GM12878 (cell line): ENCODE measurements at regions not wholly inside any gene's neighbourhood (a gene's known extent, or its start where the extent isn't known, plus 50 kb on each side); places are given as distances from the start of the nearest gene placed in this dataset.

Experiments
- ATAC-seq: fragments of 200-7000 bp; cut with Tn5 transposase; 3 replicates; pipeline ENCODE4 v1.9.1; 2020; ENCODE audit warnings: mild to moderate bottlenecking, moderate library complexity
- BruUV-seq: library from RNA; stranded (reverse); fragments of 400-500 nt; replicated peaks from 2 replicates; lab custom pipeline; 2021; lab: Mats Ljungman, UMichigan
- CTCF ChIA-PET: fragments of 300-600 bp; sonication (Branson Sonifier 250); formaldehyde crosslinking; extraction: SDS; loops from one replicate; lab custom pipeline; 2021; ENCODE audit warnings: inconsistent platforms; lab: Yijun Ruan, JAX
- POLR2A ChIA-PET: fragments of 350-600 bp; formaldehyde crosslinking; extraction: SDS; loops from one replicate; lab custom pipeline; 2021; ENCODE audit warnings: inconsistent platforms; lab: Charles Lee
- RAD21 ChIA-PET: fragments of 300-600 bp; sonication (Branson Sonifier 250); formaldehyde crosslinking; loops from one replicate; lab custom pipeline; 2023; ENCODE audit warnings: antibody characterized with exemption; ENCODE audit not compliant: unreplicated experiment; lab: Charles Lee
- SMC1A ChIA-PET: fragments of 300-600 bp; sonication (Branson Sonifier 250); formaldehyde crosslinking; loops from one replicate; lab custom pipeline; 2023; ENCODE audit not compliant: unreplicated experiment, uncharacterized antibody; lab: Charles Lee
- DNase-seq: peaks from one replicate; pipeline ENCODE4 v3.0.0-alpha.2; 2011; ENCODE audit warnings: low read depth, low spot score
- FAIRE-seq: peaks from 3 replicates; lab custom pipeline; 2011; peaks lifted over from hg19 to GRCh38; lab: Jason Lieb, UNC
- H2AFZ ChIP-seq: 2 replicates; pipeline ENCODE4 v1.6.0; 2011; ENCODE audit warnings: low read depth, low read length, control low read depth; ENCODE audit not compliant: control insufficient read depth
- H3K27ac ChIP-seq: 2 replicates; pipeline ENCODE4 v1.5.1; 2011; ENCODE audit warnings: control low read depth; ENCODE audit not compliant: control insufficient read depth, insufficient read depth
- H3K27me3 ChIP-seq, 2 experiments: replicated peaks in 1 of 2; 2 replicates each; pipeline versions ENCODE4 v1.6.0 to v1.6.1; 2011; ENCODE audit warnings: low read length in 1 of 2; ENCODE audit not compliant: control insufficient read depth in 2 of 2, insufficient read depth in 2 of 2
- H3K36me3 ChIP-seq, 2 experiments: 2 replicates each; pipeline ENCODE4 v1.5.1; 2011; ENCODE audit warnings: low read length in 1 of 2; ENCODE audit not compliant: control insufficient read depth in 2 of 2, insufficient read depth in 2 of 2
- H3K4me1 ChIP-seq: 2 replicates; pipeline ENCODE4 v1.6.1; 2011; ENCODE audit warnings: mild to moderate bottlenecking, low read length, moderate library complexity, mixed read lengths; ENCODE audit not compliant: control insufficient read depth, insufficient read depth
- H3K4me2 ChIP-seq: 2 replicates; pipeline ENCODE4 v1.6.0; 2011; ENCODE audit warnings: control low read depth; ENCODE audit not compliant: control insufficient read depth, insufficient read depth
- H3K4me3 ChIP-seq: fragments of 200-600 bp; sonication (generic); 2 replicates; pipeline ENCODE4 v1.5.1; 2016
- H3K79me2 ChIP-seq: 2 replicates; pipeline ENCODE4 v1.6.0; 2011; ENCODE audit warnings: low read length; ENCODE audit not compliant: control insufficient read depth, insufficient read depth
- H3K9ac ChIP-seq: 2 replicates; pipeline ENCODE4 v1.8.0; 2011; ENCODE audit warnings: low read length, control low read depth, mixed read lengths; ENCODE audit not compliant: control insufficient read depth, insufficient read depth
- H3K9me3 ChIP-seq: replicated peaks from 3 replicates; pipeline ENCODE4 v1.5.1; 2011; ENCODE audit warnings: mild to moderate bottlenecking, low read length; ENCODE audit not compliant: control insufficient read depth, insufficient read depth
- H4K20me1 ChIP-seq: 2 replicates; pipeline ENCODE4 v1.6.0; 2011; ENCODE audit not compliant: control insufficient read depth, insufficient read depth
- BCL11A ChIP-seq: IDR thresholded peaks from 2 replicates; pipeline ENCODE4 v1.6.1; 2011; ENCODE audit warnings: low read depth, low read length
- BCLAF1 ChIP-seq: fragments of 450-650 bp; IDR thresholded peaks from 2 replicates; pipeline ENCODE4 v1.6.1; 2017; ENCODE audit warnings: antibody characterized with exemption, mild to moderate bottlenecking, moderate library complexity
- BHLHE40 ChIP-seq, 2 experiments: fragments of 450-650 bp in 1 of 2; IDR thresholded peaks; 2 replicates each; pipeline ENCODE4 v1.6.1; 2011 to 2017; ENCODE audit warnings: low read depth in 2 of 2, borderline replicate concordance in 1 of 2, improper control_type of control experiment in 1 of 2, low read length in 1 of 2, mild to moderate bottlenecking in 1 of 2
- CBFB ChIP-seq: IDR thresholded peaks from 2 replicates; pipeline ENCODE4 v1.6.1; 2016; ENCODE audit warnings: antibody characterized with exemption, low read depth
- HSF1 ChIP-seq: fragments of 150-350 bp; IDR thresholded peaks from 2 replicates; pipeline ENCODE4 v1.6.1; 2014; ENCODE audit warnings: mild to moderate bottlenecking, low read depth, low read length
- JUNB ChIP-seq: IDR thresholded peaks from 2 replicates; pipeline ENCODE4 v1.6.1; 2016; ENCODE audit warnings: antibody characterized with exemption, mild to moderate bottlenecking
- JUND ChIP-seq: IDR thresholded peaks from 2 replicates; pipeline ENCODE4 v1.6.1; 2012; ENCODE audit warnings: low read depth, mild to moderate bottlenecking, low read length, improper control_type of control experiment, moderate library complexity
- KLF5 ChIP-seq: fragments of 450-650 bp; IDR thresholded peaks from 2 replicates; pipeline ENCODE4 v1.6.1; 2014; ENCODE audit warnings: mild to moderate bottlenecking; ENCODE audit not compliant: partially characterized antibody
- NFXL1 ChIP-seq: fragments of 450-650 bp; IDR thresholded peaks from 2 replicates; pipeline ENCODE4 v1.6.1; 2017; ENCODE audit warnings: antibody characterized with exemption, mild to moderate bottlenecking, borderline replicate concordance
- NR2C1 ChIP-seq: fragments of 450-650 bp; IDR thresholded peaks from 2 replicates; pipeline ENCODE4 v1.6.1; 2017; ENCODE audit warnings: antibody characterized with exemption, mild to moderate bottlenecking, moderate library complexity
- RBBP5 ChIP-seq: fragments of 200-600 bp; sonication (generic); conservative IDR thresholded peaks from 2 replicates; pipeline ENCODE4 v1.6.1; 2016
- SIN3A ChIP-seq: IDR thresholded peaks from 2 replicates; pipeline ENCODE4 v1.6.1; 2012; ENCODE audit warnings: low read depth, low read length, improper control_type of control experiment
- USF2 ChIP-seq: IDR thresholded peaks from 2 replicates; pipeline ENCODE4 v1.6.1; 2011; ENCODE audit warnings: low read depth, low read length, improper control_type of control experiment, borderline replicate concordance
- WRNIP1 ChIP-seq: IDR thresholded peaks from 2 replicates; pipeline ENCODE4 v1.6.1; 2011; ENCODE audit warnings: low read depth, low read length, improper control_type of control experiment, borderline replicate concordance
- ZBTB33 ChIP-seq: fragments of 450-650 bp; IDR thresholded peaks from 2 replicates; pipeline ENCODE4 v1.6.1; 2017; ENCODE audit warnings: mild to moderate bottlenecking
- in situ Hi-C: fragments of 300-500 bp; cut with MboI; formaldehyde crosslinking; loops from 9 replicates; pipeline ENCODE4 v1.14.3; 2018; ENCODE audit warnings: mixed read lengths
- intact Hi-C: fragments of 100-400 bp; cut with micrococcal nuclease; formaldehyde crosslinking; loops from one replicate; pipeline ENCODE4 v1.14.2; 2022; ENCODE audit not compliant: unreplicated experiment

- TF ChIP-seq BCLAF1 (no peak), WRNIP1 (no peak), JUND (no peak)
Observed at GRCh38 chr4:100836929-100837328, 319.1 kb upstream of the EMCN start (continued).

GRCh38 chr4:100834616-100835015, 316.8 kb upstream of the EMCN start:
- H3K27ac ChIP-seq = no peak overlapping the region
- no peak overlapping the region for H3K4me3 ChIP-seq
- H4K20me1 ChIP-seq = no peaks in the 10 kb centered on the region
- no peaks in the 10 kb centered on the region for H3K79me2 ChIP-seq
- BruUV-seq = no TSS peak
- no peaks in the 10 kb centered on the region for H3K9me3 ChIP-seq
- ChIA-PET POLR2A (no interaction called here), SMC1A (interaction anchor here (1.0 kb wide), 2 partner anchors 9 to 15 kb away, joined by 3 to 5 read pairs; no protein-coding TSS in a partner anchor), RAD21 (no interaction called here), CTCF (interaction anchor here (1.1 kb wide), 1 partner anchor 13 kb away, joined by 3 read pairs; no protein-coding TSS in a partner anchor)
- no peak for TF ChIP-seq ZBTB33
- TF ChIP-seq SIN3A = no peak
- no peak for TF ChIP-seq KLF5
- TF ChIP-seq RBBP5 = no peak
- TF ChIP-seq CBFB = no peak
- no peak for TF ChIP-seq HSF1
- no peak for TF ChIP-seq NFXL1
- no peak for TF ChIP-seq BCL11A
- no peak for TF ChIP-seq USF2
- TF ChIP-seq JUNB = no peak
- TF ChIP-seq BHLHE40 (IDR thresholded peaks at IDR 0.05; ENCODE audit: borderline replicate concordance in 1 of 2, low read depth in 2 of 2, low read length in 1 of 2) = no peak
- TF ChIP-seq NR2C1 = no peak
- in situ Hi-C loops (no loop called here), intact Hi-C loops (no loop called here)
- H3K4me2 ChIP-seq = no peak overlapping the region
- no peak overlapping the region for H2AFZ ChIP-seq
- no peak overlapping the region for H3K9ac ChIP-seq
- ATAC-seq (no peak), FAIRE-seq (no peak), DNase-seq (no peak)
- H3K27me3 ChIP-seq = no peaks in the 10 kb centered on the region
- H3K36me3 ChIP-seq = no peaks in the 10 kb centered on the region
- no peaks in the 10 kb centered on the region for H3K4me1 ChIP-seq
